Fibroblast of the aortic adventitia (primary cell): ENCODE measurements at regions not wholly inside any gene's neighbourhood (a gene's known extent, or its start where the extent isn't known, plus 50 kb on each side); places are given as distances from the start of the nearest gene placed in this dataset.

Source experiments
- DNase-seq: peaks from one replicate; pipeline ENCODE4 v3.0.0-alpha.2; 2010; ENCODE audit warnings: low read depth
- H3K4me3 ChIP-seq: 2 replicates; pipeline ENCODE4 v1.5.1; 2011; ENCODE audit warnings: low read depth, mild to moderate bottlenecking, control low read depth, low read length, moderate library complexity
- CTCF ChIP-seq: IDR thresholded peaks from 2 replicates; pipeline ENCODE4 v1.5.1; 2011; ENCODE audit warnings: mild to moderate bottlenecking, low read length, control low read depth, inconsistent platforms; ENCODE audit not compliant: insufficient read depth

GRCh38 chr5:172570594-172571334, 70.3 kb upstream of the NEURL1B start:
- TF ChIP-seq CTCF = no peak
- no peak for DNase-seq
- H3K4me3 ChIP-seq = no peak overlapping the region

- no peak for TF ChIP-seq CTCF
- H3K4me3 ChIP-seq = no peak overlapping the region
- DNase-seq = no peak
Observed at GRCh38 chr5:172569861-172570558, 71.1 kb upstream of the NEURL1B start.

GRCh38 chr5:172568308-172568910, 72.7 kb upstream of the NEURL1B start:
- no peak for TF ChIP-seq CTCF
- DNase-seq = no peak
- no peak overlapping the region for H3K4me3 ChIP-seq

GRCh38 chr5:172567843-172568242, 73.2 kb upstream of the NEURL1B start:
- no peak for DNase-seq
- H3K4me3 ChIP-seq = no peak overlapping the region
- TF ChIP-seq CTCF = no peak

- no peak for DNase-seq
- no peak for TF ChIP-seq CTCF
- H3K4me3 ChIP-seq = no peak overlapping the region
Observed at GRCh38 chr5:172567294-172567693, 73.8 kb upstream of the NEURL1B start.

GRCh38 chr5:172565931-172566665, 75.0 kb upstream of the NEURL1B start:
- H3K4me3 ChIP-seq = no peak overlapping the region
- no peak for DNase-seq
- TF ChIP-seq CTCF = no peak
